Common myeloid progenitor, CD34-positive (primary cell): ENCODE measurements at regions not wholly inside any gene's neighbourhood (a gene's known extent, or its start where the extent isn't known, plus 50 kb on each side); places are given as distances from the start of the nearest gene placed in this dataset.

Experiments
- CTCF ChIA-PET: fragments of 350-600 bp; sonication (Branson Sonifier 250); formaldehyde crosslinking; loops from one replicate; lab custom pipeline; 2021; ENCODE audit warnings: antibody characterized with exemption; lab: Charles Lee
- POLR2A ChIA-PET: fragments of 350-600 bp; sonication (Branson Sonifier 250); formaldehyde crosslinking; loops from one replicate; lab custom pipeline; 2021; ENCODE audit warnings: antibody characterized with exemption; lab: Charles Lee
- DNase-seq, 3 donors: peaks; one replicate each; pipeline versions ENCODE4 v3.0.0 to v3.0.0-alpha.2; 2013
- H3K27ac ChIP-seq, 2 experiments: 1 replicate in 1 of 2; 2 replicates in 1 of 2; pipeline ENCODE4 v1.7.0; 2013; ENCODE audit warnings: inconsistent platforms in 2 of 2, low read length in 2 of 2, mild to moderate bottlenecking in 2 of 2, low read depth in 1 of 2, moderate library complexity in 1 of 2; ENCODE audit not compliant: severe bottlenecking in 2 of 2, insufficient read depth in 1 of 2, poor library complexity in 1 of 2
- H3K27me3 ChIP-seq, 5 experiments: replicated peaks in 2 of 5; 1 replicate in 3 of 5; 2 replicates in 2 of 5; pipeline versions ENCODE4 v1.6.1 to v1.7.0; 2013; ENCODE audit warnings: low read length in 4 of 5, mild to moderate bottlenecking in 2 of 5, moderate library complexity in 2 of 5, inconsistent platforms in 1 of 5; ENCODE audit not compliant: insufficient read depth in 5 of 5, control insufficient read depth in 4 of 5
- H3K36me3 ChIP-seq, 4 experiments: 1 replicate in 2 of 4; 2 replicates in 2 of 4; pipeline versions ENCODE4 v1.6.1 to v1.7.0; 2013; ENCODE audit warnings: low read length in 3 of 4, control low read depth in 1 of 4, mild to moderate bottlenecking in 1 of 4; ENCODE audit not compliant: control insufficient read depth in 4 of 4, insufficient read depth in 4 of 4
- H3K4me1 ChIP-seq, 4 experiments: 1 replicate in 3 of 4; 2 replicates in 1 of 4; pipeline versions ENCODE4 v1.6.1 to v1.7.1; 2013; ENCODE audit warnings: low read length in 3 of 4, mild to moderate bottlenecking in 3 of 4, control low read depth in 1 of 4, inconsistent platforms in 1 of 4, moderate library complexity in 1 of 4; ENCODE audit not compliant: control insufficient read depth in 4 of 4, insufficient read depth in 4 of 4; ENCODE audit errors: control extremely low read depth in 1 of 4
- H3K4me3 ChIP-seq, 7 experiments: 1 replicate in 4 of 7; 2 replicates in 3 of 7; pipeline versions ENCODE4 v1.5.1 to v1.7.0; 2013; ENCODE audit warnings: mild to moderate bottlenecking in 7 of 7, low read length in 6 of 7, moderate library complexity in 6 of 7, inconsistent platforms in 2 of 7, low read depth in 2 of 7, control low read depth in 1 of 7; ENCODE audit not compliant: insufficient read depth in 4 of 7, control insufficient read depth in 1 of 7; ENCODE audit errors: extremely low read depth in 1 of 7
- H3K9me3 ChIP-seq, 5 experiments: 1 replicate in 4 of 5; 2 replicates in 1 of 5; pipeline versions ENCODE4 v1.6.1 to v1.7.1; 2013; ENCODE audit warnings: low read length in 4 of 5, mild to moderate bottlenecking in 2 of 5, inconsistent platforms in 1 of 5, low read depth in 1 of 5, moderate library complexity in 1 of 5; ENCODE audit not compliant: control insufficient read depth in 4 of 5, insufficient read depth in 2 of 5; ENCODE audit errors: control extremely low read depth in 1 of 5
- WGBS: methylation state at CpG from one replicate; pipeline ENCODE4 v1.1.5; 2013; ENCODE audit not compliant: insufficient coverage; 5-methylcytosine and 5-hydroxymethylcytosine counted together

GRCh38 chr2:43139996-43140621 is 86.3 kb downstream of the ZFP36L2 start:
- CTCF ChIA-PET, result interaction anchor here (0.7 to 1.6 kb wide), 11 partner anchors 10 to 401 kb away, joined by 3 to 7 read pairs (median 4); no protein-coding TSS in a partner anchor
- no peak for DNase-seq
- peaks cover 0 to 52% (median 28%) of the 10 kb centered on the region in 4 experiments for H3K4me1 ChIP-seq
- POLR2A ChIA-PET, result interaction anchor here (0.8 kb wide), 1 partner anchor 81 kb away, joined by 3 read pairs; no protein-coding TSS in a partner anchor
- H3K4me3 ChIP-seq, result no peak overlapping the region
- H3K27me3 ChIP-seq, result no peaks in the 10 kb centered on the region
- 98% methylated on average over 10 of the region's 11 CpGs for WGBS
- no peaks in the 10 kb centered on the region for H3K36me3 ChIP-seq
- no peak overlapping the region for H3K27ac ChIP-seq
- no peaks in the 10 kb centered on the region for H3K9me3 ChIP-seq

- WGBS, result 90% methylated on average over 3 of the region's 4 CpGs
- Histone ChIP-seq H3K27me3 (no peaks in the 10 kb centered on the region), H3K27ac (no peak overlapping the region), H3K9me3 (no peaks in the 10 kb centered on the region), H3K36me3 (no peaks in the 10 kb centered on the region), H3K4me3 (no peak overlapping the region), H3K4me1 (peaks cover 0 to 58% (median 34%) of the 10 kb centered on the region in 4 experiments)
- no peak for DNase-seq
- ChIA-PET POLR2A (interaction anchor here (0.8 kb wide), 1 partner anchor 82 kb away, joined by 3 read pairs; no protein-coding TSS in a partner anchor), CTCF (interaction anchor here (0.8 to 1.6 kb wide), 10 partner anchors 10 to 402 kb away, joined by 3 to 7 read pairs (median 4); no protein-coding TSS in a partner anchor)
Observed at GRCh38 chr2:43139501-43139900, 86.9 kb downstream of the ZFP36L2 start.

- CTCF ChIA-PET, result interaction anchor here (1.2 kb wide), 1 partner anchor 9 kb away, joined by 3 read pairs; no protein-coding TSS in a partner anchor
Observed at GRCh38 chr2:43138441-43138840, 88.0 kb downstream of the ZFP36L2 start.

GRCh38 chr2:43136876-43137275 is 89.5 kb downstream of the ZFP36L2 start:
- 40% methylated on average over 7 of the region's 10 CpGs for WGBS
- CTCF ChIA-PET, result interaction anchor here (1.1 to 13.3 kb wide), 3 partner anchors 29 to 183 kb away, joined by 3 to 178 read pairs (median 3); partner anchors contain the start of gene ZFP36L2
- DNase-seq, result peak in 2 of 3 donors; percentile 73 to 82

More at GRCh38 chr2:43138441-43138840, 88.0 kb downstream of the ZFP36L2 start:
- DNase-seq, result no peak
- Histone ChIP-seq H3K9me3 (no peaks in the 10 kb centered on the region), H3K36me3 (no peaks in the 10 kb centered on the region), H3K4me1 (peaks cover 0 to 68% (median 44%) of the 10 kb centered on the region in 4 experiments), H3K27me3 (no peaks in the 10 kb centered on the region), H3K4me3 (no peak overlapping the region), H3K27ac (no peak overlapping the region)
- POLR2A ChIA-PET, result no interaction called here
- 100% methylated on average over 1 of the region's 3 CpGs for WGBS

GRCh38 chr2:43136011-43136799 is 90.2 kb downstream of the ZFP36L2 start:
- H3K27me3 ChIP-seq, result no peaks in the 10 kb centered on the region
- ChIA-PET CTCF (interaction anchor here (0.6 to 13.3 kb wide), 8 partner anchors 10 to 308 kb away, joined by 3 to 178 read pairs (median 3); partner anchors contain the start of gene ZFP36L2), POLR2A (no interaction called here)
- peak overlapping the region in 1 of 7 experiments; percentile 4 for H3K4me3 ChIP-seq
- peak overlapping the region; percentile 25 to 71 for H3K27ac ChIP-seq
- H3K36me3 ChIP-seq, result no peaks in the 10 kb centered on the region
- 54% methylated on average over 8 of the region's 11 CpGs for WGBS
- DNase-seq, result no peak
- no peaks in the 10 kb centered on the region for H3K9me3 ChIP-seq
- peaks cover 11 to 85% (median 66%) of the 10 kb centered on the region in 4 experiments for H3K4me1 ChIP-seq

More at GRCh38 chr2:43136876-43137275, 89.5 kb downstream of the ZFP36L2 start:
- POLR2A ChIA-PET, result no interaction called here
- no peak overlapping the region for H3K27ac ChIP-seq
- no peaks in the 10 kb centered on the region for H3K27me3 ChIP-seq
- no peaks in the 10 kb centered on the region for H3K9me3 ChIP-seq
- no peaks in the 10 kb centered on the region for H3K36me3 ChIP-seq
- H3K4me3 ChIP-seq, result no peak overlapping the region
- H3K4me1 ChIP-seq, result peaks cover 9 to 79% (median 59%) of the 10 kb centered on the region in 4 experiments

- Histone ChIP-seq H3K27ac (peak overlapping the region; percentile 25 to 71), H3K4me1 (peaks cover 13 to 90% (median 71%) of the 10 kb centered on the region in 4 experiments), H3K9me3 (no peaks in the 10 kb centered on the region), H3K36me3 (no peaks in the 10 kb centered on the region), H3K4me3 (peak overlapping the region in 1 of 7 experiments; percentile 4), H3K27me3 (no peaks in the 10 kb centered on the region)
- WGBS, result 80% methylated on average over 6 of the region's 6 CpGs
- POLR2A ChIA-PET, result interaction anchor here (0.6 kb wide), 1 partner anchor 158 kb away, joined by 3 read pairs; no protein-coding TSS in a partner anchor
- no peak for DNase-seq
- CTCF ChIA-PET, result interaction anchor here (0.6 to 13.3 kb wide), 6 partner anchors 10 to 307 kb away, joined by 3 to 178 read pairs (median 3); partner anchors contain the start of gene ZFP36L2
Observed at GRCh38 chr2:43135583-43135982, 90.8 kb downstream of the ZFP36L2 start.
